GM23248 (cell line): ENCODE measurements at regions not wholly inside any gene's neighbourhood (a gene's known extent, or its start where the extent isn't known, plus 50 kb on each side); places are given as distances from the start of the nearest gene placed in this dataset.

Experiments used
- DNase-seq: peaks from one replicate; pipeline ENCODE4 v3.0.0-alpha.2; 2015
- H2AFZ ChIP-seq: fragments of 200-600 bp; sonication (generic); 2 replicates; pipeline ENCODE4 v1.6.1; 2016; ENCODE audit warnings: antibody characterized with exemption
- H3F3A ChIP-seq: fragments of 200-600 bp; sonication (generic); 2 replicates; pipeline ENCODE4 v1.6.1; 2016; ENCODE audit warnings: mild to moderate bottlenecking, antibody characterized with exemption, mixed run types; ENCODE audit not compliant: insufficient read depth
- H3K27ac ChIP-seq: fragments of 200-600 bp; sonication (generic); 2 replicates; pipeline ENCODE4 v1.5.1; 2016; ENCODE audit warnings: mild to moderate bottlenecking
- H3K27me3 ChIP-seq: fragments of 200-600 bp; sonication (generic); replicated peaks from 2 replicates; pipeline ENCODE4 v1.6.1; 2016; ENCODE audit warnings: mild to moderate bottlenecking; ENCODE audit not compliant: insufficient read depth
- H3K36me3 ChIP-seq: fragments of 200-600 bp; sonication (generic); 2 replicates; pipeline ENCODE4 v1.6.1; 2016; ENCODE audit warnings: low read depth, mild to moderate bottlenecking
- H3K4me1 ChIP-seq: fragments of 200-600 bp; sonication (generic); 2 replicates; pipeline ENCODE4 v1.6.1; 2016; ENCODE audit warnings: mild to moderate bottlenecking; ENCODE audit not compliant: insufficient read depth
- H3K4me2 ChIP-seq: fragments of 200-600 bp; sonication (generic); one replicate; pipeline ENCODE4 v1.6.1; 2016; ENCODE audit warnings: mild to moderate bottlenecking; ENCODE audit not compliant: unreplicated experiment
- H3K4me3 ChIP-seq: fragments of 200-600 bp; sonication (generic); 2 replicates; pipeline ENCODE4 v1.5.1; 2016; ENCODE audit warnings: mild to moderate bottlenecking
- H3K79me2 ChIP-seq: fragments of 200-600 bp; sonication (generic); 2 replicates; pipeline ENCODE4 v1.6.1; 2016; ENCODE audit warnings: mild to moderate bottlenecking; ENCODE audit not compliant: insufficient read depth
- H3K9ac ChIP-seq: fragments of 200-600 bp; sonication (generic); 2 replicates; pipeline ENCODE4 v1.6.1; 2016; ENCODE audit warnings: mild to moderate bottlenecking
- H3K9me2 ChIP-seq: fragments of 200-600 bp; sonication (generic); 2 replicates; pipeline ENCODE4 v1.6.1; 2016; ENCODE audit warnings: mixed run types, mild to moderate bottlenecking, moderate library complexity; ENCODE audit not compliant: insufficient read depth
- H3K9me3 ChIP-seq: fragments of 200-600 bp; sonication (generic); one replicate; pipeline ENCODE4 v1.6.1; 2017; ENCODE audit warnings: low read depth
- H4K20me1 ChIP-seq: fragments of 200-600 bp; sonication (generic); 2 replicates; pipeline ENCODE4 v1.6.0; 2016; ENCODE audit not compliant: insufficient read depth
- EZH2 ChIP-seq: fragments of 200-600 bp; sonication (generic); IDR thresholded peaks from 2 replicates; pipeline ENCODE4 v1.6.1; 2018; ENCODE audit warnings: antibody characterized with exemption, mild to moderate bottlenecking; ENCODE audit not compliant: insufficient read depth, poor library complexity, severe bottlenecking
- EZH2phosphoT487 ChIP-seq: fragments of 200-600 bp; sonication (generic); IDR thresholded peaks from 2 replicates; pipeline ENCODE4 v1.6.1; 2018; ENCODE audit warnings: antibody characterized with exemption, moderate library complexity, mild to moderate bottlenecking, low read depth; ENCODE audit not compliant: insufficient read depth
- whole genome bisulfite sequencing, 2 experiments: methylation state at CpG; one replicate each; pipeline ENCODE4 v1.1.6; 2015 to 2017; ENCODE audit warnings: low lambda C conversion rate in 2 of 2, low coverage in 1 of 2; ENCODE audit errors: missing lambda C conversion rate in 2 of 2; 5-methylcytosine and 5-hydroxymethylcytosine counted together
- in situ Hi-C: fragments of 300-500 bp; cut with MboI; formaldehyde crosslinking; loops from 2 replicates; pipeline ENCODE4 v1.15.0; 2020

DNA sequence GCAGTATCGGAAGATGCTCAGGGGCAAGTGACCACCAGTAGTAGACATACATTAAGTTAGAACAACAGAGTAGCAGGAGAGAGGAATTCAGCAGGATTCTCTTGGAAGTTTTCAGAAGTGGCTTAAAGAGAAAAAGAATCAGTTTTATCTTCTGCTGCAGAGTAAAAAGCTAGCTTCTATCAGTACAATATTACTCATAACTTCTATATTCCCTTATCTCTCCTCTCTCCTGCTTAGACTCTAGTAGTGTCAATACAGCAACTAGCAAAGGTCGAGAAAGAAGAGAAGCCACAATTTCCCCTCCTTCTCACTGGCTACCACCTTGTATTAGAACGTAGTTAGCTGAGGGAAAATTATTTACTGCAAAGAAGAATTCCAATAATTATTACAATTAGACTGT, 539.7 kb downstream of the DIPK2A start:
- Histone ChIP-seq H3K27ac (no peak overlapping the region), H3K9me2 (no peaks in the 10 kb centered on the region)
- WGBS, 2 experiments = 35 to 39% methylated on average over 3 of the region's 3 CpGs

DNA sequence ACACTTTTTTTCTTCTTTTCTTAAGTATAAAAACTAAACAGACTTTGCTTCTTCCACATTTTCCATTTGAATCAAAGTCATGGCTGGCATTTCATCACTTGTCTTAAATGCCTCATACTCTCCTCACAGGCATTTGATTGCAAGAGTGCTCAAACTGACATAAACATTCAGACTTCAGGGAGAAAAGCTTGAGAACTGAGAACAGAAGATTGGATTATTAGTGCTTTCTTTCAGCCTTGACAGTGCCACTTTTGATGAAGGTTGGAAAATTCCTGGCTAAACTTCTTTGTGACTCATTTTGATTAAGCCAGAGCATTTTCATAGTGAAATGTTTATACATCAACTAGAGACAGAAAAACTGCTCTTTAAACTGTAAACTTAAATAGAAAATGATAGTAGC, 544.4 kb downstream of the DIPK2A start:
- H3K9me3 ChIP-seq = no peaks in the 10 kb centered on the region
- H3K4me1 ChIP-seq = no peaks in the 10 kb centered on the region
- in situ Hi-C loops = no loop called here
- H3F3A ChIP-seq = no peaks in the 10 kb centered on the region
- no peak overlapping the region for H2AFZ ChIP-seq
- TF ChIP-seq EZH2phosphoT487 = no peak
- no peak for TF ChIP-seq EZH2
- H3K4me3 ChIP-seq = no peak overlapping the region
- H3K27ac ChIP-seq = no peak overlapping the region
- no peak for DNase-seq
- H3K9me2 ChIP-seq = no peaks in the 10 kb centered on the region
- H4K20me1 ChIP-seq = no peaks in the 10 kb centered on the region
- H3K9ac ChIP-seq = no peak overlapping the region
- H3K36me3 ChIP-seq = no peaks in the 10 kb centered on the region
- H3K27me3 ChIP-seq = no peaks in the 10 kb centered on the region
- no peak overlapping the region for H3K4me2 ChIP-seq
- no peaks in the 10 kb centered on the region for H3K79me2 ChIP-seq

More for the DNA sequence above, 539.7 kb downstream of the DIPK2A start:
- Histone ChIP-seq H2AFZ (no peak overlapping the region), H3K79me2 (no peaks in the 10 kb centered on the region), H3K9me3 (no peaks in the 10 kb centered on the region), H3K4me3 (no peak overlapping the region), H3F3A (no peaks in the 10 kb centered on the region), H3K4me2 (no peak overlapping the region), H3K36me3 (no peaks in the 10 kb centered on the region), H3K9ac (no peak overlapping the region), H3K27me3 (no peaks in the 10 kb centered on the region), H3K4me1 (no peaks in the 10 kb centered on the region), H4K20me1 (no peaks in the 10 kb centered on the region)
- in situ Hi-C loops = no loop called here
- TF ChIP-seq EZH2phosphoT487 = no peak
- no peak for TF ChIP-seq EZH2
- no peak for DNase-seq

DNA sequence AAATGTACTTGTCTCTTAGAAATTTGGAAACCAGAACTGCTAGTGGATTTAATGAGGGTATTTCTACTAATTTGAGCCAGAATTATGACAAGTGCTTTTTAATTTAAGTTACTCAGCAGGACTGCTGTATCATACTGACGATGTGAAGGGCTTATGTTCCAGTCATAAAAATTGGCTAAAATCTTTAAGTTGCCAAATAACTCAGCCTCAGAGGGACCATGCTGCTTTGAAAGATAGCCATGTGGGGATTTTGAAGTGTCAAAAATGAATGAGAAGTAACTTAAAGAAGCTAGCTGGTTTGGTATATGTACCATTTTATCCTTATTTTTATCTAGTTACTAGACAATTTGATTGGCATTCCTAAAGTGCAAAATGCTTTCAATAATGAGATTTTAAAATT, 545.0 kb downstream of the DIPK2A start:
- Histone ChIP-seq H3K4me1 (no peaks in the 10 kb centered on the region), H3K36me3 (no peaks in the 10 kb centered on the region), H3K27me3 (no peaks in the 10 kb centered on the region), H3K4me3 (no peak overlapping the region), H3K79me2 (no peaks in the 10 kb centered on the region), H3K9me2 (no peaks in the 10 kb centered on the region), H3K9ac (no peak overlapping the region), H3K9me3 (no peaks in the 10 kb centered on the region), H2AFZ (no peak overlapping the region), H3K4me2 (no peak overlapping the region), H4K20me1 (no peaks in the 10 kb centered on the region), H3F3A (no peaks in the 10 kb centered on the region), H3K27ac (no peak overlapping the region)
- in situ Hi-C loops = no loop called here
- 18 to 19% methylated on average over 1 of the region's 1 CpG for WGBS, 2 experiments
- no peak for DNase-seq
- no peak for TF ChIP-seq EZH2
- no peak for TF ChIP-seq EZH2phosphoT487

DNA sequence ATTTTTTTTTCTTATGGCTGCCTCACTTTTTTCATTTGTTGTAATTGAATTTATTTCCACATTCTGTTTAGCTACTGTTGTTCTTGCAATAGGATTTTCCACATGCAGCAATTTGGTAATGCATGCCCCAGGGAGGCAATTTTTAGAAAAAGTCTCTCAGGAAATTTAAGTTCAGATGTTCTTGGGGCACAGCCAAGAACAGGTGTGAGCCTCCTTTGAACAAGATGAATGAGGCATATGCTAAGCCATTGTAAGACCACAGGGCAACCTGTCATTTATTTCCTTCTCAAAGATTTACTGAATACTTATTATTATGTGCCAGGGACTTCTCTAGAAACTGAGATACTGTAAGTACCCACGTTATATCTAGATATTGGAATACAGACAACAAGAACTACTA, 549.5 kb downstream of the DIPK2A start:
- no peak for DNase-seq
- H3F3A ChIP-seq = no peaks in the 10 kb centered on the region
- no peak overlapping the region for H2AFZ ChIP-seq
- TF ChIP-seq EZH2 = no peak
- TF ChIP-seq EZH2phosphoT487 = no peak
- no peaks in the 10 kb centered on the region for H4K20me1 ChIP-seq
- no peaks in the 10 kb centered on the region for H3K27me3 ChIP-seq
- WGBS, 2 experiments = 14 to 20% methylated on average over 1 of the region's 1 CpG
- H3K9ac ChIP-seq = no peak overlapping the region
- in situ Hi-C loops = no loop called here
- H3K36me3 ChIP-seq = no peaks in the 10 kb centered on the region
- H3K4me1 ChIP-seq = no peaks in the 10 kb centered on the region
- H3K4me2 ChIP-seq = no peak overlapping the region
- no peaks in the 10 kb centered on the region for H3K79me2 ChIP-seq
- H3K4me3 ChIP-seq = no peak overlapping the region
- H3K9me2 ChIP-seq = no peaks in the 10 kb centered on the region
- H3K27ac ChIP-seq = no peak overlapping the region
- H3K9me3 ChIP-seq = no peaks in the 10 kb centered on the region

DNA sequence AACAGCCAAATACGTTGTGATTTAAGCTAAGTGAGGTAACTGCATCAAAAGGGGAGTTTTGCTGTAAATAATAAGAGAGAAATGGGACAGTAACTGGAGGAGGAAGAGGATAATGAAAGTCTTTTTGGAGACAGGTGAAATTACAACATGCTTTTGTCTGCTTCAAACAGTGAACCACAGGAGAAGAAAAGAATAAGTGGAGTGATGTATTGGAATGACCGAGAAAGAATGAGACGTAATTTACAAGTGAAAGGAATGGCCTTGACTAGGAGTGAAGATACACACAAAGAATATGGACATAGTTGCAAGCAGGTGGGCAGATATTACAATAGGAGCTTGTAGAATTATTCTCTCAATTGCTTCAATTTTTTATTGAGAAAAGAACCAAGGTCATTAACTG, 550.8 kb downstream of the DIPK2A start:
- H3K9me3 ChIP-seq = no peaks in the 10 kb centered on the region
- no peak overlapping the region for H3K4me3 ChIP-seq
- H3K4me1 ChIP-seq = no peaks in the 10 kb centered on the region
- no peak overlapping the region for H3K9ac ChIP-seq
- no peak overlapping the region for H3K4me2 ChIP-seq
- H4K20me1 ChIP-seq = no peaks in the 10 kb centered on the region
- no peaks in the 10 kb centered on the region for H3F3A ChIP-seq
- H3K36me3 ChIP-seq = no peaks in the 10 kb centered on the region
- in situ Hi-C loops = no loop called here
- DNase-seq = no peak
- H3K79me2 ChIP-seq = no peaks in the 10 kb centered on the region
- no peak overlapping the region for H3K27ac ChIP-seq
- no peak overlapping the region for H2AFZ ChIP-seq
- H3K9me2 ChIP-seq = no peaks in the 10 kb centered on the region
- TF ChIP-seq EZH2 (no peak), EZH2phosphoT487 (no peak)
- no peaks in the 10 kb centered on the region for H3K27me3 ChIP-seq
- WGBS, 2 experiments = 33 to 43% methylated on average over 3 of the region's 3 CpGs
